Muscle layer of colon (tissue), 2 donors: ENCODE measurements at regions not wholly inside any gene's neighbourhood (a gene's known extent, or its start where the extent isn't known, plus 50 kb on each side); places are given as distances from the start of the nearest gene placed in this dataset.
A peak's percentile ranks its signal among the peaks of the same experiment; 100 is the strongest.

Source experiments
- H3K27ac ChIP-seq: one replicate; pipeline ENCODE4 v1.7.0; 2013; ENCODE audit warnings: low read depth, mild to moderate bottlenecking, low read length, moderate library complexity
- H3K27me3 ChIP-seq, 2 donors: one replicate each; pipeline ENCODE4 v1.7.0; 2013; ENCODE audit warnings: low read length in 2 of 2, mild to moderate bottlenecking in 2 of 2; ENCODE audit not compliant: insufficient read depth in 2 of 2, control insufficient read depth in 1 of 2
- H3K36me3 ChIP-seq: one replicate; pipeline ENCODE4 v1.7.0; 2013; ENCODE audit warnings: mild to moderate bottlenecking, low read length; ENCODE audit not compliant: insufficient read depth
- H3K4me1 ChIP-seq: one replicate; pipeline ENCODE4 v1.7.0; 2013; ENCODE audit warnings: mild to moderate bottlenecking, low read length; ENCODE audit not compliant: insufficient read depth
- H3K4me3 ChIP-seq, 2 donors: one replicate each; pipeline ENCODE4 v1.7.0; 2013; ENCODE audit warnings: low read length in 2 of 2, low read depth in 1 of 2, mild to moderate bottlenecking in 1 of 2, moderate library complexity in 1 of 2
- H3K9ac ChIP-seq: one replicate; pipeline ENCODE4 v1.7.0; 2013; ENCODE audit warnings: low read length
- H3K9me3 ChIP-seq: one replicate; pipeline ENCODE4 v1.7.0; 2013; ENCODE audit warnings: mild to moderate bottlenecking, low read length
- donor health status: abdominal sarcoma.
- donor health status: Adenocarcinoma of cecum.

DNA sequence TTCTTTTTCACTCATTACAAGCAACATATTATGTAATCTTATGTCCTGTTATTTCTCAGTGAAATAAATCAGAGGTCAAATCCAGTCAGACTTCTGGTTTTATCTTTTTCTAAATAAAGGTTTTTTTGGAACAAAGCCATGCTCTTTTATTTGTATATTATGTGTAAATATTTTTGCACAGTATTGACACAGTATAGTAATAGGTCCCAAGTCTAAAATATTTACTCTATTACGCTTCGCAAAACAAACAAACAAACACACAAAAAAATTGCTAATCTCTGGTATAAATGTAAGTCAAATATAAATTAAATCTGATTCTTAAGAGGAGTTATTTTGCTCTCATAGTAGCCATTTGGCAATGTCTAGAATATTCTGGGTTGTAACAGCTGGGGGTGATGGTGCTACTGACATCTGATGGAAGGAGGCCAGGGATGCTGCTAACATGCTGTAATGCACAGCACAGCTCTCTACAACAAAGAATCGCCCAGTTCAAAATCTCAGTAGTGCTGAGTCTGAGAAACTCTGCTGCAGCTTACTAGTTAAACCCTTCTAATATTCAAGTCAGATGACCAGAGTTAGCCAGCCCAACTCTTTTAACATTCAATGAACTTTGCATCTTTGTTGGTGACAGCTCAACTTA is 602.1 kb downstream of the RAB28 start:
- no peaks in the 10 kb centered on the region for H3K36me3 ChIP-seq
- H3K4me3 ChIP-seq: no peak overlapping the region
- peaks cover 9% of the 10 kb centered on the region for H3K4me1 ChIP-seq
- no peak overlapping the region for H3K27ac ChIP-seq
- no peak overlapping the region for H3K9ac ChIP-seq
- no peaks in the 10 kb centered on the region for H3K9me3 ChIP-seq
- no peaks in the 10 kb centered on the region for H3K27me3 ChIP-seq

DNA sequence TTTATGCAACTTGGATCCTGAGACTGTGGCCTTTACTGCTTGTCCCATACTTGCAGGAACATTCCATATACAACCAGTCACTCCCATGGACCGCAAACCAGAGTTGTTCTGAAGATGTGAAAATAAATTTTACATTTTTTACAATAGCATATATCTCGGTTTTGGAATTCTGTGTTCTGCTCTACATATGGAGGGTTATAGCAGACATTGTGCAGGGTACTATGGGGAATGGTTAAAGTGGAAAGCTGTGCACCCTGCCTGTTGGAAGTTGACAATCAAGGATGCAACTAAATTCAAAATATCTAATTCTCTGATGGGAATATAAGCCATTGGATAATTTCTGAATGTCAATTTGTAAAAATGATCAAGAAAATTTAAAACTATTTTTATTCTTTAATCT is 603.3 kb downstream of the RAB28 start:
- no peak overlapping the region for H3K4me3 ChIP-seq
- H3K4me1 ChIP-seq: peaks cover 9% of the 10 kb centered on the region
- H3K9me3 ChIP-seq: no peaks in the 10 kb centered on the region
- no peak overlapping the region for H3K9ac ChIP-seq
- no peaks in the 10 kb centered on the region for H3K36me3 ChIP-seq
- H3K27ac ChIP-seq: no peak overlapping the region
- no peaks in the 10 kb centered on the region for H3K27me3 ChIP-seq

DNA sequence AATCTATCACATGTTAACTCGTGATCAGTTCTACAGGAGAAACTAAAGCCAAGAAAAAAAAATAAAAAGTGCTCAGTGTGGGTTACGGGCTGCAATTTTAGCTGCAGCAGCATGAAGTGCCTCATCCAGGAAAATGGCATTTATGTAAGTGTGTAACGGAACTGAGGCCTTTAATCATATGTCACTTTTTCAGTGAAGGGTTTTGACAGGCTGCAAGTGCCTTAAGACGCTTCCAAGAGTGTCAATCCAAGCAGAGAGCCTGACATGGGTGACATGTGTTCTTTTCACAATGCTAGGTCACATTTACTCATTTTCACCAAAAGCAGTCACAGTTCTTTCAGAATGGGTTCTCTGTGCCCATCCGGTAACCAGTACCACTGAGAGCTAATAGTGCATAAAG is 604.6 kb downstream of the RAB28 start:
- no peaks in the 10 kb centered on the region for H3K36me3 ChIP-seq
- H3K9me3 ChIP-seq: no peaks in the 10 kb centered on the region
- no peaks in the 10 kb centered on the region for H3K27me3 ChIP-seq
- no peak overlapping the region for H3K27ac ChIP-seq
- H3K4me1 ChIP-seq: peaks cover 9% of the 10 kb centered on the region
- H3K9ac ChIP-seq: no peak overlapping the region
- no peak overlapping the region for H3K4me3 ChIP-seq

DNA sequence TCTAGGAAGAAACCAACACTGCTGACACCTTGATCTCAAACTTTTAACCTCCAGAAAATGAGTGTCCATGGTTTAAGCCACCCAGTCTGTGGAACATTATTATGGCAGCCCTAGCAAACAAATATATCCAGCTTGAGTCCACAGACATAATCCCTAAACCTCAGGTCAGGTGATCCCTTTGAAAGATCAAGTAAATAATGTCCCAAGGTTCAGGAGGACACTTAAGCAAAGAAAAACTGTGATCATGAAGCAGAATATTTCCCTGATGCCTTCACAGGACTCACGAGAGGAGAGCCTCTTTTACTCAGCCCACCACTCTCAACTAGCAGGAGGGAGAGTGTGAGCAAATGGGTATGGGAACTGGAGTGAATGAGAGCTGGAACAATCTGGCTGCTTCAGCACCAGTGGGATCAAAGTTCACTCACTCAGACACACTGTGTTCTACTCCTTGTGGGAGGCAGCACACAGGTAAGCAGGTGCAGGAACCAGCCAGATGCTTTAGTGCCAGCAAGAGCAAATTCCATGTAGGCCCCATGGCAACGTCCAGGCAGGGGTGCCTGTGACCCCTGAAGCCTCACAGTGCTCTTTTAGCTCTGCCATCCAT is 608.4 kb downstream of the RAB28 start:
- no peak overlapping the region for H3K9ac ChIP-seq
- H3K27ac ChIP-seq: no peak overlapping the region
- no peaks in the 10 kb centered on the region for H3K27me3 ChIP-seq
- H3K36me3 ChIP-seq: no peaks in the 10 kb centered on the region
- H3K4me3 ChIP-seq: no peak overlapping the region
- H3K9me3 ChIP-seq: no peaks in the 10 kb centered on the region
- H3K4me1 ChIP-seq: peaks cover 9% of the 10 kb centered on the region

DNA sequence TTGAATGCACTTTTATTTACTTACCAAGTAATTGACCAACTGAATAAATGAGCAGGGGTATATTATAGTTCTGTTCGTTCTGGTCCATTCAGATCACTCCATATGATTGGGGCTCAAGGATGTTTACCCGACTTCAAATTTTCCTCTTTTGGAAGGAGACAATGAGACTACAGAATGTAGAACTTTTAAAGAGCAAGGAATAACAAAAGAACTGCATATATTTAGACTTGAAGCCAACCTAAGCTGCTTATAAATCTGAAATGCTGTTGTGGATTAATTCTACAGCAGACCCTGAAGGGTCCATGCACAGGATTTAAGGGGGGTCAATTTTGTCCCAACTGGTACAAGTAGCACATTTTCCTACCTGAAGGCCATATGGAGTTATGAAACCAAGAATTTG is 610.8 kb downstream of the RAB28 start:
- H3K27me3 ChIP-seq: no peaks in the 10 kb centered on the region
- H3K9me3 ChIP-seq: no peaks in the 10 kb centered on the region
- H3K4me1 ChIP-seq: peaks cover 7% of the 10 kb centered on the region
- no peak overlapping the region for H3K9ac ChIP-seq
- no peak overlapping the region for H3K27ac ChIP-seq
- no peaks in the 10 kb centered on the region for H3K36me3 ChIP-seq
- H3K4me3 ChIP-seq: no peak overlapping the region

DNA sequence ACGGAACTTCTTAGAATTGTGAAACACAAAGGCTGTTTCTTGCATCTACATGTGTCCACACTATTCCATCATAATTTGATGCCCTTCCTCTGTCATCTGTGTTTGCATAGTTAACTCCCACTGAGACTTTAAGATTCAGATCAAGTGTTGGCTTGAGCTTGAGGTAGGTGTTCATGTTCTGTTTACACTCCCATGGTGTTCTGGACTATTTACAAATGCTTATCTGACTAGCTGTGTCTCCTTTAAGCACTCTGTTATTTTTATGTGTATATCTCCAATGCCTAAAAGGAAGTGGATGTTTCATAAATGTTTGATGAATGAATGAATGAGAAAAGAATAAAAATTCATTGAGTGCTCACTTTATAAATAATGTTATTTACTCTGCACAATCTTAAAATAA is 622.7 kb downstream of the RAB28 start:
- no peak overlapping the region for H3K9ac ChIP-seq
- no peak overlapping the region for H3K27ac ChIP-seq
- no peaks in the 10 kb centered on the region for H3K36me3 ChIP-seq
- no peaks in the 10 kb centered on the region for H3K27me3 ChIP-seq
- H3K9me3 ChIP-seq: no peaks in the 10 kb centered on the region
- no peaks in the 10 kb centered on the region for H3K4me1 ChIP-seq
- H3K4me3 ChIP-seq: no peak overlapping the region

DNA sequence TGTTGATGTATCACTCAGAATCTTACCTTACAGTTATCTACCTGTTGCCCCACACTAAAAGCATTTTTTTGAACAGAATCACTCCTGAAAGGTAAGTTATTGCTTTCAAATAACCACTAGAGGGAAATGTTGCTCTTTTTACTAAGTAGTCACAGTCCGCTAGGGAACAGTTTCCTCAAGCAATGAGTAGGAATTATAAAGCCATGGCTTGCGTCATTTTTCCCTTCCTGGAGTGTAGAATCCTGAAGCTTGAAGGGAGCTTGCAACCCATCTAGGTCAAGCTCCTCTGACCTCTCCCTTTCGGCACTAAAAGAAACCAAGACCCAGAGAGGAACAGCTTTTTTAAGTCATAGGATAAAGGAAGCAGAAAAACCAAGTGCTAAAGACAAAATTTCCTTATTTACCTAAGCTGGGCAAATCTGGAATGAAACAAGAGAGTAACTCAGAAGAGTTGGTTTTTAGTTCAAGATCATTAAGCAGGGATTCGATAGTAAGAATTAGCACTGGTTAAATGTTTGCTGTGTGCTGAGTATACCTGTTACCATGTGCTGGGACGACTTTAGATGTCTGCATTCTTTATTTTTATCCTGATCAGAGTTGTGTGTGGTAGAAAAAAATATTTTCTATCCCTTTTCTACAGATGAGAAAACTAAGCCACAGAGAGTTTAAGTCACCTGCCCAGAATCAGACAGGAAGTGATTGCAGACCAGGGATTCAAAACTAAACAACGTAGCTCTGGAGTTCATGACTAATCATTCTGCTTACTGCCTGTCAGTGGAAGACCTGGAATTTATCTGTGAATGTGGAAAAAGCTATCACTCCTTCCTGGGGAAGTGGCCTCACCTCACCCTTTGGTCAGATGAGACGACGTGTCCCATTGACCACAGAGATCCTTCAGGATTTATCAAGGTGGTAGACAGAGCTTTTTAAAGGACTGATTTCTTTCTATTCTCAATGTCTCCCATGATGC is 631.5 kb downstream of the RAB28 start:
- Histone ChIP-seq H3K9ac (no peak overlapping the region), H3K36me3 (no peaks in the 10 kb centered on the region), H3K27ac (peak overlapping the region; percentile 51), H3K4me1 (peaks cover 7% of the 10 kb centered on the region), H3K27me3 (no peaks in the 10 kb centered on the region), H3K9me3 (no peaks in the 10 kb centered on the region), H3K4me3 (no peak overlapping the region)

DNA sequence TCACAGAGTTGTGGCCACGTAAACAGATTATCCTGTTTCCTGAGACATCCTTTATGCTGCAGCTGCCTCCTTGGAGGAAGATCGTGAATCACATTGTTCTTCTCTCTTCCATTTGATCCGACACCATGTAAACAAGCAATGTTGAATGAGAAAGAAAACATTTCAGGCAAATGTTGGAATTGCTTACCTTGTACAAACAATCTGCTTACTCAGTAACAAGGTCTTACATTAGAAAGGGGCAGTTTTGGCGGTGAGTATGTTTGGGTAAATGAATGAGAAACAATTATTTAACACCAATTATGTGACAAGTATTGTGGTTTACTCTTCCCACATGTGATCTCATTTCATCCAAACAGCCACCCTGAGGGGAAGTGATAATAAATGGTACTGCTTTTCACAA is 637.8 kb downstream of the RAB28 start:
- Histone ChIP-seq H3K36me3 (no peaks in the 10 kb centered on the region), H3K9ac (no peak overlapping the region), H3K4me3 (no peak overlapping the region), H3K4me1 (no peaks in the 10 kb centered on the region), H3K27ac (no peak overlapping the region), H3K9me3 (no peaks in the 10 kb centered on the region), H3K27me3 (no peaks in the 10 kb centered on the region)

DNA sequence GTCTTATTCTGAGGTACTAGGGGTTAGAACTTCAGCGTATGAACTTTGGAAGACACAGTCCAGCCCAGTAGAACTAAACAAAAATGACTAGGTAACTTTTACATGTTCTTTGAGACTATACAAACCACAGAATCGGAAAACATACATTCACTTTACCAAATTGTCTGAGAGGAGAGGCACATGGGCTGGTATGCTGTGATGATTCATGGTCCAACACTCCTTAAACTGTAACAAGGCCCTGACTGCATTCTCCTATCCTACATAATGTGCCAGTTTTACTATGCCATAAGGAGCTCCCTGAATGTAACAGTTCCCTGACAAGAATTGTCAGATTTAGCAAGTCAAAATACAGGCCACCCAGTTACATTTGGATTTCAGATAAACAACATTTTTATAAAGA is 640.0 kb downstream of the RAB28 start:
- H3K27ac ChIP-seq: no peak overlapping the region
- H3K27me3 ChIP-seq: no peaks in the 10 kb centered on the region
- H3K36me3 ChIP-seq: no peaks in the 10 kb centered on the region
- no peak overlapping the region for H3K9ac ChIP-seq
- H3K4me1 ChIP-seq: no peaks in the 10 kb centered on the region
- H3K4me3 ChIP-seq: no peak overlapping the region
- H3K9me3 ChIP-seq: no peaks in the 10 kb centered on the region

DNA sequence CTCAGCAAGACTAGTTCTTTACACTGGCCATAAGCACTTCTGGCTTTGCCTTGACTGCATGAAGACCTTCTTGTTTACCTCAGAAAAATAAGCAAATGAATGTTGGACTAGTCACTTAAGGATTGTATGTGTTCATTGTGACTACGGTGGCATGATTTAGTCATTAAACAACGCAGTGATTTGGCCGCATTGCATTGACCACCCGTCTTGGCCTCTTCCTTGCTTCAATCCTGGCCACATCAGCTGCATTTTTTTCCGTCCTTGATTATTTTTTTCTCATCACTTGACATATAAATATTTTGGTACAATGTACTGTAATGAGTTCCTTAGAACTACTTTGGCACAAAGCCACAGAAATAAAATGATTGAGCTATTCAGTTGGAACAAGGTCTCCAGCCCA is 656.2 kb downstream of the RAB28 start:
- Histone ChIP-seq H3K4me1 (no peaks in the 10 kb centered on the region), H3K9me3 (no peaks in the 10 kb centered on the region), H3K27ac (no peak overlapping the region), H3K36me3 (no peaks in the 10 kb centered on the region), H3K4me3 (no peak overlapping the region), H3K27me3 (no peaks in the 10 kb centered on the region), H3K9ac (no peak overlapping the region)

DNA sequence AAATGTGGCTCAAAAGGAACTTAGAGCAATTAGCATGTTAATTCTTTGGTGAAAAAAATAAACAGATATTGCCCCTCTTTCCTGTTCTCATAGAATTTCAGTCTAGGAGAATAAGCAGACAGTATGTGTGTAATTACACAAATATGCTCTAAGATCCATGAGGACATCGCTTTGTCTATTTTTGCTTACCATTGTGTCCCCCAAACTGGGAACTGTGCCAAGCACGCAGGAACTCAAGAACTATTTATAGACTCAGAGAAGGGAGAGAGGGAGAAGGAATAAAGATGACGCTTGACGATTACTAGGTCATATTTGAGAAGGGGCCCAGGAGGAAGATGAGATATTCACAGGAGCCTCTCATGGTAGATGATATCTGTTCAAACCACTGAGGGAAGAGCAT is 692.6 kb downstream of the RAB28 start:
- H3K9me3 ChIP-seq: no peaks in the 10 kb centered on the region
- no peaks in the 10 kb centered on the region for H3K27me3 ChIP-seq
- H3K4me3 ChIP-seq: no peak overlapping the region
- no peak overlapping the region for H3K27ac ChIP-seq
- H3K36me3 ChIP-seq: no peaks in the 10 kb centered on the region
- no peaks in the 10 kb centered on the region for H3K4me1 ChIP-seq
- H3K9ac ChIP-seq: no peak overlapping the region
